ENCODE measurements at regions not wholly inside any gene's neighbourhood (a gene's known extent, or its start where the extent isn't known, plus 50 kb on each side); places are given as distances from the start of the nearest gene placed in this dataset.
A peak's percentile ranks its signal among the peaks of the same experiment; 100 is the strongest.

GRCh38 chr2:42118754-42119569 is 50.2 kb upstream of the EML4 start:
- intact Hi-C loops (cut with DNase I; ENCODE audit: low total_unique reads): no loop called here
- H3K27ac ChIP-seq: peak overlapping the region; percentile 2 to 35

More at GRCh38 chr2:42118754-42119569, 50.2 kb upstream of the EML4 start:
- H3K9me3 ChIP-seq: no peaks in the 10 kb centered on the region
- no peaks in the 10 kb centered on the region for H3K27me3 ChIP-seq
- no peak for DNase-seq
- no peak overlapping the region for H3K4me3 ChIP-seq
- H3K36me3 ChIP-seq: no peaks in the 10 kb centered on the region
- peaks cover 0 to 4% of the 10 kb centered on the region in 2 donors for H3K4me1 ChIP-seq
- TF ChIP-seq POLR2A (IDR thresholded peaks at IDR 0.05) (no peak), CTCF (IDR thresholded peaks at IDR 0.05) (no peak)

Data from uterus (tissue), 3 donors.